Esophagus muscularis mucosa (tissue), 4 donors: ENCODE measurements at regions not wholly inside any gene's neighbourhood (a gene's known extent, or its start where the extent isn't known, plus 50 kb on each side); places are given as distances from the start of the nearest gene placed in this dataset.

Experiments
- DNase-seq: peaks from one replicate; pipeline ENCODE4 v3.0.0-alpha.2; 2017; ENCODE audit errors: extremely low spot score
- H3K27ac ChIP-seq, 4 donors: fragments of 200-600 bp; sonication (generic); replicated peaks in 1 of 4; 1 replicate in 3 of 4; 2 replicates in 1 of 4; pipeline ENCODE4 v1.5.1; 2016 to 2019; ENCODE audit warnings: mild to moderate bottlenecking in 1 of 4
- H3K27me3 ChIP-seq, 4 donors: fragments of 200-600 bp; sonication (generic); one replicate each; pipeline versions ENCODE4 v1.5.1 to v1.6.0; 2016 to 2019
- H3K36me3 ChIP-seq, 4 donors: fragments of 200-600 bp; sonication (generic); one replicate each; pipeline ENCODE4 v1.5.1; 2016 to 2019
- H3K4me1 ChIP-seq, 4 donors: fragments of 200-600 bp; sonication (generic); one replicate each; pipeline ENCODE4 v1.5.1; 2016 to 2019
- H3K4me3 ChIP-seq, 4 donors: fragments of 200-600 bp; sonication (generic); 1 replicate in 2 of 4; 2 replicates in 2 of 4; pipeline ENCODE4 v1.5.1; 2016 to 2019; ENCODE audit warnings: mild to moderate bottlenecking in 4 of 4, moderate library complexity in 1 of 4
- H3K9me3 ChIP-seq, 4 donors: fragments of 200-600 bp; sonication (generic); 1 replicate in 3 of 4; 2 replicates in 1 of 4; pipeline ENCODE4 v1.5.1; 2016 to 2019
- CTCF ChIP-seq, 3 experiments: fragments of 200-600 bp in 2 of 3; fragments of 450-650 bp in 1 of 3; sonication (generic) in 2 of 3; IDR thresholded peaks; one replicate each; pipeline ENCODE4 v1.5.1; 2017 to 2019; ENCODE audit warnings: antibody characterized with exemption in 3 of 3, mild to moderate bottlenecking in 2 of 3, moderate library complexity in 1 of 3
- EP300 ChIP-seq: sonication (generic); formaldehyde crosslinking; IDR thresholded peaks from one replicate; pipeline ENCODE4 v1.6.1; 2017; ENCODE audit warnings: antibody characterized with exemption
- POLR2A ChIP-seq: fragments of 450-650 bp; IDR thresholded peaks from one replicate; pipeline ENCODE4 v1.6.1; 2017; ENCODE audit warnings: antibody characterized with exemption, moderate library complexity, mild to moderate bottlenecking, low read depth
- POLR2AphosphoS5 ChIP-seq, 2 donors: sonication (generic); formaldehyde crosslinking; IDR thresholded peaks; one replicate each; pipeline ENCODE4 v1.6.1; 2017; ENCODE audit warnings: antibody characterized with exemption in 2 of 2
- WGBS: methylation state at CpG from one replicate; pipeline ENCODE4 v1.1.5; 2018; 5-methylcytosine and 5-hydroxymethylcytosine counted together
- intact Hi-C: fragments of 100-400 bp; cut with DNase I; formaldehyde crosslinking; loops from one replicate; pipeline ENCODE4 v1.15.1; 2023

- intact Hi-C loops, result no loop called here
- Histone ChIP-seq H3K9me3 (peaks cover 0 to 8% (median 0%) of the 10 kb centered on the region in 4 donors), H3K27ac (peak overlapping the region in 1 of 4 donors; percentile 63), H3K36me3 (no peaks in the 10 kb centered on the region), H3K27me3 (no peaks in the 10 kb centered on the region), H3K4me1 (peaks cover 0 to 46% (median 33%) of the 10 kb centered on the region in 4 donors), H3K4me3 (no peak overlapping the region)
- 92% methylated on average over 3 of the region's 3 CpGs for WGBS
- no peak for TF ChIP-seq POLR2AphosphoS5 (IDR thresholded peaks at IDR 0.05)
- TF ChIP-seq EP300, result no peak
- TF ChIP-seq POLR2A, result no peak
- TF ChIP-seq CTCF (IDR thresholded peaks at IDR 0.05), result no peak
- DNase-seq, result no peak
Observed at GRCh38 chr1:112271270-112271669, 124.7 kb upstream of the CTTNBP2NL start.

GRCh38 chr1:112272101-112272772 is 123.8 kb upstream of the CTTNBP2NL start:
- Histone ChIP-seq H3K36me3 (no peaks in the 10 kb centered on the region), H3K27me3 (no peaks in the 10 kb centered on the region), H3K4me1 (peaks cover 0 to 36% (median 29%) of the 10 kb centered on the region in 4 donors), H3K4me3 (no peak overlapping the region), H3K27ac (peak overlapping the region in 3 of 4 donors; percentile 12 to 63 (median 51)), H3K9me3 (peaks cover 0 to 8% (median 0%) of the 10 kb centered on the region in 4 donors)
- DNase-seq, result no peak
- intact Hi-C loops, result no loop called here
- WGBS, result 50% methylated on average over 6 of the region's 6 CpGs
- no peak for TF ChIP-seq EP300
- no peak for TF ChIP-seq CTCF (IDR thresholded peaks at IDR 0.05)
- no peak for TF ChIP-seq POLR2AphosphoS5 (IDR thresholded peaks at IDR 0.05)
- TF ChIP-seq POLR2A, result no peak

- no peak for DNase-seq
- TF ChIP-seq CTCF (IDR thresholded peaks at IDR 0.05), result no peak
- no peaks in the 10 kb centered on the region for H3K36me3 ChIP-seq
- 60% methylated on average over 2 of the region's 2 CpGs for WGBS
- no peak overlapping the region for H3K27ac ChIP-seq
- no peaks in the 10 kb centered on the region for H3K4me1 ChIP-seq
- no peaks in the 10 kb centered on the region for H3K9me3 ChIP-seq
- H3K4me3 ChIP-seq, result no peak overlapping the region
- peaks cover 0 to 14% (median 0%) of the 10 kb centered on the region in 4 donors for H3K27me3 ChIP-seq
- intact Hi-C loops, result no loop called here
Observed at GRCh38 chr1:112284796-112285195, 111.2 kb upstream of the CTTNBP2NL start.

- WGBS, result 66% methylated on average over 4 of the region's 4 CpGs
- intact Hi-C loops, result no loop called here
- H3K36me3 ChIP-seq, result no peaks in the 10 kb centered on the region
- TF ChIP-seq POLR2A (no peak), POLR2AphosphoS5 (IDR thresholded peaks at IDR 0.05) (no peak), CTCF (IDR thresholded peaks at IDR 0.05) (no peak), EP300 (no peak)
- H3K4me3 ChIP-seq, result no peak overlapping the region
- H3K9me3 ChIP-seq, result no peaks in the 10 kb centered on the region
- DNase-seq, result no peak
- H3K27ac ChIP-seq, result no peak overlapping the region
- H3K4me1 ChIP-seq, result no peaks in the 10 kb centered on the region
- peaks cover 0 to 14% (median 0%) of the 10 kb centered on the region in 4 donors for H3K27me3 ChIP-seq
Observed at GRCh38 chr1:112285316-112285715, 110.7 kb upstream of the CTTNBP2NL start.

- H3K4me3 ChIP-seq, result no peak overlapping the region
- WGBS, result 78% methylated on average over 3 of the region's 3 CpGs
- H3K4me1 ChIP-seq, result no peaks in the 10 kb centered on the region
- H3K27ac ChIP-seq, result no peak overlapping the region
- TF ChIP-seq POLR2A (no peak), POLR2AphosphoS5 (IDR thresholded peaks at IDR 0.05) (no peak), EP300 (no peak), CTCF (IDR thresholded peaks at IDR 0.05) (no peak)
- intact Hi-C loops, result no loop called here
- DNase-seq, result no peak
- H3K27me3 ChIP-seq, result peaks cover 0 to 14% (median 0%) of the 10 kb centered on the region in 4 donors
- no peaks in the 10 kb centered on the region for H3K9me3 ChIP-seq
- H3K36me3 ChIP-seq, result no peaks in the 10 kb centered on the region
Observed at GRCh38 chr1:112285746-112286145, 110.3 kb upstream of the CTTNBP2NL start.
